Astrocyte of the cerebellum (primary cell): ENCODE measurements at regions not wholly inside any gene's neighbourhood (a gene's known extent, or its start where the extent isn't known, plus 50 kb on each side); places are given as distances from the start of the nearest gene placed in this dataset.

Source experiments
- DNase-seq: peaks from one replicate; pipeline ENCODE4 v3.0.0-alpha.2; 2011; ENCODE audit warnings: low read depth
- H3K4me3 ChIP-seq: 2 replicates; pipeline ENCODE4 v1.5.1; 2011; ENCODE audit warnings: mild to moderate bottlenecking, low read depth, low read length, moderate library complexity
- CTCF ChIP-seq: IDR thresholded peaks from 2 replicates; pipeline ENCODE4 v1.5.1; 2012; ENCODE audit warnings: low read length, low read depth, moderate library complexity, mild to moderate bottlenecking; ENCODE audit errors: missing control alignments
- in situ Hi-C: cut with HindIII; loops from 2 replicates; pipeline ENCODE4 v1.10.0; 2017; ENCODE audit warnings: low sequenced_read_pairs

GRCh38 chr12:34210689-34211530 lies 188.6 kb downstream of the ALG10 start:
- H3K4me3 ChIP-seq: no peak overlapping the region
- TF ChIP-seq CTCF: no peak
- no peak for DNase-seq
- in situ Hi-C loops: no loop called here

GRCh38 chr12:34212651-34213050 lies 190.4 kb downstream of the ALG10 start:
- no peak overlapping the region for H3K4me3 ChIP-seq
- no peak for DNase-seq
- no peak for TF ChIP-seq CTCF
- in situ Hi-C loops: no loop called here

DNA sequence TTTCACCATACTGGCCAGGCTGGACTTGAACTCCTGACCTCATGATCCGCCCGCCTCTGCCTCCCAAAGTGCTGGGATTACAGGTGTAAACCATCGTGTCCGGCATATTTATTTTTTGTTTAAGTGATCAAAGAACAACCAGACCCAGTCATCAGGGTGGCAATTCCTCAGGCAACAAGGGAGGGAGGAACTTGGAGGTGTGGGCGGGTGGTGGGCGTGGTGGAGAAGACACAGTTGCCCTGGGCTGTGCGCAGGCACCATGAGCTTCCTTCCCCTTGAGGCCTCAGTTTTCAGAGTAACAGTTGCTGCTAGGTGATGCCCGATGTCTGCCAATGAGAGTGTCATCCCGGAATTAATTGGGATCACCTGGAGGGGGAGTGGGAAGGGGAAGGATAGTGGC lies 191.7 kb downstream of the ALG10 start:
- no peak for TF ChIP-seq CTCF
- no peak overlapping the region for H3K4me3 ChIP-seq
- DNase-seq: no peak
- in situ Hi-C loops: no loop called here

DNA sequence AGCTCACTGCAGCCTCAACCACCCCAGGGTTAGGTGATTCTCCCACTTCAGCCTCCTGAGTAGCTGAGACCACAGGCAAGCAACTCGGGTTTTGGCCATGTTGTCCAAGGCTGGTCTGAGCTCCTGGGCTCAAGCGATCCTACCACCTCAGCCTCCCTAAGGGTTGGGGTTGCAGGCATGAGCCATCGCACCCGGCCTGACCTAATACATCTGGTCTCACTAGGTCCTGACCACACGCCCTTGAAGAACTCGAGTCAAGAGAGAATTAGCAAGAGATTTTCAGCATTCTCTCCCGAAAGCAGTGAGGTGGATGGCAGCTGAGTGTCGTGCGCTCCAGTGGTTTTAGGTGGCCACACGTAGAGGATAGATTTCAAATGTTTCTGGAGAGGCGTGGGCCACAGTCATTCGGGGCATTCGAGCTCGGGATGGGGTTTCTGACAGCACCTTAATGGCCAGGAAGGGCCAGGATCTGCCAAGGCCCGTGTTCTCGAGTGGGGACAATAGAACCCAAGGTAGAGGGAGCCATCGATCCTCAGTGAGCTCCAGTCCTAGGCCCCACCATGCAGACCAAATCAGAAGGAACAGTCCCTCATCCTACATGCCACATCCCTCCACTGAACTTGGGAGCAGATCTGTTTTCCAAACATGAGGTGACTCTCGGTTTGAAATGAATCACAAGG lies 193.1 kb downstream of the ALG10 start:
- no peak overlapping the region for H3K4me3 ChIP-seq
- in situ Hi-C loops: no loop called here
- TF ChIP-seq CTCF: no peak
- DNase-seq: no peak

- H3K4me3 ChIP-seq: no peak overlapping the region
- no peak for TF ChIP-seq CTCF
- DNase-seq: no peak
- in situ Hi-C loops: no loop called here
Measured at GRCh38 chr12:34215893-34216285, 193.6 kb downstream of the ALG10 start.

- TF ChIP-seq CTCF: no peak
- no peak overlapping the region for H3K4me3 ChIP-seq
- in situ Hi-C loops: no loop called here
- DNase-seq: no peak
Measured at GRCh38 chr12:34217660-34218059, 195.4 kb downstream of the ALG10 start.
